ENCODE measurements at regions not wholly inside any gene's neighbourhood (a gene's known extent, or its start where the extent isn't known, plus 50 kb on each side); places are given as distances from the start of the nearest gene placed in this dataset.

DNA sequence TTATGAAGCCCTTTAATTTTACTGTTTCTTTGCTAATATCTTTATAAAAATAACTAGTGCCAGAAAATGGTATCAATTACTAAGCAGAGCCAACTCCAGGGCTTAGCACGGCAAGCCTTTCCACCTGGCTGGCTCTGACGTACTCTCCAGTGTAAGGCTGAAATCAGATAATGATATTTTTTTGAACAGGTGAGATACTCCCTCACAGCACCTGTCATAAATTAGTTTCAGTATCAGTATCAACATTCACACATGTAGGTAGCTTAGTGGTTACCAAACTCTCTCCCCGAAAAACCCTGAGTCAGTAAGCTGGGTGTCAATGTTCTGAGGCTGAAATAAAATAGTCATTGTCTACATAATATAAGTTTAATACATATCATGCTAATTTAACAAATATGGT is 710.1 kb downstream of the SQOR start:
- TF ChIP-seq, protein P1, sequence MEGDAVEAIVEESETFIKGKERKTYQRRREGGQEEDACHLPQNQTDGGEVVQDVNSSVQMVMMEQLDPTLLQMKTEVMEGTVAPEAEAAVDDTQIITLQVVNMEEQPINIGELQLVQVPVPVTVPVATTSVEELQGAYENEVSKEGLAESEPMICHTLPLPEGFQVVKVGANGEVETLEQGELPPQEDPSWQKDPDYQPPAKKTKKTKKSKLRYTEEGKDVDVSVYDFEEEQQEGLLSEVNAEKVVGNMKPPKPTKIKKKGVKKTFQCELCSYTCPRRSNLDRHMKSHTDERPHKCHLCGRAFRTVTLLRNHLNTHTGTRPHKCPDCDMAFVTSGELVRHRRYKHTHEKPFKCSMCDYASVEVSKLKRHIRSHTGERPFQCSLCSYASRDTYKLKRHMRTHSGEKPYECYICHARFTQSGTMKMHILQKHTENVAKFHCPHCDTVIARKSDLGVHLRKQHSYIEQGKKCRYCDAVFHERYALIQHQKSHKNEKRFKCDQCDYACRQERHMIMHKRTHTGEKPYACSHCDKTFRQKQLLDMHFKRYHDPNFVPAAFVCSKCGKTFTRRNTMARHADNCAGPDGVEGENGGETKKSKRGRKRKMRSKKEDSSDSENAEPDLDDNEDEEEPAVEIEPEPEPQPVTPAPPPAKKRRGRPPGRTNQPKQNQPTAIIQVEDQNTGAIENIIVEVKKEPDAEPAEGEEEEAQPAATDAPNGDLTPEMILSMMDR (IDR thresholded peaks at IDR 0.05; ENCODE audit: low read depth, low read length) = no peak
- TF ChIP-seq POLR2A (IDR thresholded peaks at IDR 0.05; ENCODE audit: extremely low read depth, insufficient read length) = no peak
- TF ChIP-seq, protein P2, sequence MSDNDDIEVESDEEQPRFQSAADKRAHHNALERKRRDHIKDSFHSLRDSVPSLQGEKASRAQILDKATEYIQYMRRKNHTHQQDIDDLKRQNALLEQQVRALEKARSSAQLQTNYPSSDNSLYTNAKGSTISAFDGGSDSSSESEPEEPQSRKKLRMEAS (IDR thresholded peaks at IDR 0.05; ENCODE audit: low read depth, low read length) = no peak
